ENCODE measurements at regions not wholly inside any gene's neighbourhood (a gene's known extent, or its start where the extent isn't known, plus 50 kb on each side); places are given as distances from the start of the nearest gene placed in this dataset.

DNA sequence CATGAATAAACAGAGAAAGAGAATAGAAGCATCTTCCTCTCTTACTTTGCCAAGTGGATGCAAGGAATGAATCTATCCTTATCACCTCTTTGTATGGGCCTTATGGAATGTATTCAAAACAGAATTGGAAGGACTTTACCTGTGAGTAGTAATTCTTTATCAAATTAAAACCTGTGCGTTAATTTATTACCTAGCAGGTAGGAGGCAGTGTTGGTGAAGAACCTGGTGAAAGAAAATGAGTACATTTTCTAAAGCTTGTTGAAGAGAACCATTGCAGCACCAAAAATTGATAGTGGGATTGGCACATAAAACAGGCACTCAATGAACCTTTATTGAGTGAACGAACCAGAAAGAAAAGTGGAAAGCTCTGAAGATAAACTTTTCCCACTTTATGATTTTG lies 1302.1 kb upstream of the CELF4 start:
- TF ChIP-seq POLR2AphosphoS5 (IDR thresholded peaks at IDR 0.05) (no peak), POLR2A (IDR thresholded peaks at IDR 0.05) (no peak)
